WTC11 (cell line): ENCODE measurements at regions not wholly inside any gene's neighbourhood (a gene's known extent, or its start where the extent isn't known, plus 50 kb on each side); places are given as distances from the start of the nearest gene placed in this dataset.

Experiments
- ATAC-seq: fragments of 200-7000 bp; cut with Tn5 transposase; 2 replicates; pipeline ENCODE4 v1.10.0; 2021; ENCODE audit warnings: mild to moderate bottlenecking, moderate library complexity
- CTCF ChIA-PET: fragments of 300-600 bp; sonication (Branson Sonifier 250); formaldehyde crosslinking; loops from one replicate; lab custom pipeline; 2021; ENCODE audit warnings: antibody characterized with exemption; lab: Charles Lee
- POLR2A ChIA-PET: fragments of 350-600 bp; sonication (Branson Sonifier 250); formaldehyde crosslinking; loops from one replicate; lab custom pipeline; 2021; ENCODE audit warnings: antibody characterized with exemption; lab: Charles Lee
- DNase-seq: peaks from one replicate; pipeline ENCODE4 v3.0.0; 2021; ENCODE audit warnings: low spot score
- H3K27ac Mint-ChIP-seq: 2 replicates; pipeline ENCODE4 v1.8.0; 2021; ENCODE audit warnings: mixed read lengths
- H3K27me3 Mint-ChIP-seq: 2 replicates; pipeline ENCODE4 v1.8.0; 2021; ENCODE audit warnings: low read depth, mild to moderate bottlenecking, moderate library complexity, mixed read lengths
- H3K36me3 Mint-ChIP-seq: 2 replicates; pipeline ENCODE4 v1.8.0; 2021; ENCODE audit warnings: mixed read lengths
- H3K4me1 Mint-ChIP-seq: 2 replicates; pipeline ENCODE4 v1.8.0; 2022; ENCODE audit warnings: mixed read lengths
- H3K4me3 Mint-ChIP-seq: 2 replicates; pipeline ENCODE4 v1.8.0; 2021; ENCODE audit warnings: mild to moderate bottlenecking, moderate library complexity, mixed read lengths
- H3K9me3 Mint-ChIP-seq: 2 replicates; pipeline ENCODE4 v1.8.0; 2021; ENCODE audit warnings: mixed read lengths
- CBFB ChIP-seq: sonication (generic); formaldehyde crosslinking; IDR thresholded peaks from 2 replicates; pipeline ENCODE4 v1.8.1; 2022; ENCODE audit warnings: mild to moderate bottlenecking, low read depth, missing genetic modification reagents
- CREM ChIP-seq: sonication (generic); formaldehyde crosslinking; IDR thresholded peaks from 2 replicates; pipeline ENCODE4 v1.8.1; 2022; ENCODE audit warnings: mild to moderate bottlenecking, missing genetic modification reagents, moderate library complexity
- ETV6 ChIP-seq: sonication (generic); formaldehyde crosslinking; IDR thresholded peaks from 2 replicates; pipeline ENCODE4 v1.8.1; 2022; ENCODE audit warnings: mild to moderate bottlenecking, missing genetic modification reagents
- FOXP1 ChIP-seq: sonication (generic); formaldehyde crosslinking; IDR thresholded peaks from 2 replicates; pipeline ENCODE4 v1.8.0; 2022; ENCODE audit warnings: missing genetic modification reagents, mild to moderate bottlenecking, moderate library complexity, borderline replicate concordance
- GABPB1 ChIP-seq: sonication (generic); formaldehyde crosslinking; IDR thresholded peaks from 2 replicates; pipeline ENCODE4 v1.8.1; 2023; ENCODE audit warnings: mild to moderate bottlenecking, missing genetic modification reagents
- GRHL2 ChIP-seq: fragments of 250-450 bp; sonication (Bioruptor Pico); IDR thresholded peaks from 2 replicates; pipeline ENCODE4 v1.8.0; 2022; ENCODE audit warnings: mild to moderate bottlenecking, moderate library complexity; ENCODE audit not compliant: insufficient replicate concordance, severe bottlenecking
- KAT7 ChIP-seq: sonication (generic); formaldehyde crosslinking; IDR thresholded peaks from 2 replicates; pipeline ENCODE4 v1.8.1; 2023; ENCODE audit warnings: missing genetic modification reagents, mild to moderate bottlenecking, borderline replicate concordance
- NFATC4 ChIP-seq: fragments of 250-450 bp; sonication (Bioruptor Pico); IDR thresholded peaks from 2 replicates; pipeline ENCODE4 v1.9.0; 2021; ENCODE audit warnings: mild to moderate bottlenecking
- NFE2L1 ChIP-seq: sonication (generic); formaldehyde crosslinking; IDR thresholded peaks from 2 replicates; pipeline ENCODE4 v1.8.1; 2023; ENCODE audit warnings: missing genetic modification reagents
- NR2C2 ChIP-seq: sonication (generic); formaldehyde crosslinking; IDR thresholded peaks from 2 replicates; pipeline ENCODE4 v1.8.0; 2022; ENCODE audit warnings: mild to moderate bottlenecking, missing genetic modification reagents
- OVOL2 ChIP-seq: fragments of 250-450 bp; sonication (Bioruptor Pico); IDR thresholded peaks from 2 replicates; pipeline ENCODE4 v1.9.0; 2021; ENCODE audit warnings: mild to moderate bottlenecking, borderline replicate concordance
- PRRX2 ChIP-seq: fragments of 250-450 bp; sonication (Bioruptor Pico); IDR thresholded peaks from 2 replicates; pipeline ENCODE4 v1.8.0; 2021; ENCODE audit warnings: mild to moderate bottlenecking
- RELA ChIP-seq: sonication (generic); formaldehyde crosslinking; IDR thresholded peaks from 2 replicates; pipeline ENCODE4 v1.8.1; 2022; ENCODE audit warnings: missing genetic modification reagents, mild to moderate bottlenecking, borderline replicate concordance
- RORB ChIP-seq: fragments of 250-450 bp; sonication (Bioruptor Pico); IDR thresholded peaks from 2 replicates; pipeline ENCODE4 v1.9.0; 2021; ENCODE audit warnings: mild to moderate bottlenecking
- SP1 ChIP-seq: sonication (generic); formaldehyde crosslinking; conservative IDR thresholded peaks from 2 replicates; pipeline ENCODE4 v1.8.1; 2022; ENCODE audit warnings: missing genetic modification reagents
- TCF7 ChIP-seq: sonication (generic); formaldehyde crosslinking; IDR thresholded peaks from 2 replicates; pipeline ENCODE4 v1.8.0; 2022; ENCODE audit warnings: mild to moderate bottlenecking, low read depth, missing genetic modification reagents, moderate library complexity
- ZNF138 ChIP-seq: sonication (generic); formaldehyde crosslinking; conservative IDR thresholded peaks from 2 replicates; pipeline ENCODE4 v1.8.1; 2022; ENCODE audit warnings: mild to moderate bottlenecking, moderate library complexity, missing genetic modification reagents
- ZNF232 ChIP-seq: sonication (generic); formaldehyde crosslinking; IDR thresholded peaks from 2 replicates; pipeline ENCODE4 v1.8.0; 2022; ENCODE audit warnings: mild to moderate bottlenecking, missing genetic modification reagents
- ZNF263 ChIP-seq: sonication (generic); formaldehyde crosslinking; IDR thresholded peaks from 2 replicates; pipeline ENCODE4 v1.8.1; 2022; ENCODE audit warnings: low read depth, mild to moderate bottlenecking, moderate library complexity, missing genetic modification reagents
- ZNF423 ChIP-seq: fragments of 250-450 bp; sonication (Bioruptor Pico); IDR thresholded peaks from 2 replicates; pipeline ENCODE4 v2.1.2; 2022; ENCODE audit warnings: mild to moderate bottlenecking, moderate library complexity
- TF ChIP-seq, protein P1 (sequence below): fragments of 250-450 bp; sonication (Bioruptor Pico); IDR thresholded peaks from 2 replicates; pipeline ENCODE4 v1.9.0; 2021; ENCODE audit warnings: mild to moderate bottlenecking
- TF ChIP-seq, protein P2 (sequence below): fragments of 250-450 bp; sonication (Bioruptor Pico); IDR thresholded peaks from 2 replicates; pipeline ENCODE4 v2.1.2; 2022; ENCODE audit warnings: mild to moderate bottlenecking, moderate library complexity
- TF ChIP-seq, protein P3 (sequence below): sonication (generic); formaldehyde crosslinking; IDR thresholded peaks from 2 replicates; pipeline ENCODE4 v1.8.0; 2023; ENCODE audit warnings: missing genetic modification reagents
- TF ChIP-seq, protein P4 (sequence below): sonication (generic); formaldehyde crosslinking; conservative IDR thresholded peaks from 2 replicates; pipeline ENCODE4 v1.8.1; 2023; ENCODE audit warnings: mild to moderate bottlenecking, low read depth, missing genetic modification reagents, moderate library complexity
- TF ChIP-seq, protein P5 (sequence below): sonication (generic); formaldehyde crosslinking; IDR thresholded peaks from 2 replicates; pipeline ENCODE4 v1.8.1; 2022; ENCODE audit warnings: mild to moderate bottlenecking, missing genetic modification reagents, moderate library complexity, borderline replicate concordance
- TF ChIP-seq, protein P6 (sequence below): fragments of 250-450 bp; sonication (Bioruptor Pico); conservative IDR thresholded peaks from 2 replicates; pipeline ENCODE4 v1.9.0; 2021; ENCODE audit warnings: mild to moderate bottlenecking

DNA sequence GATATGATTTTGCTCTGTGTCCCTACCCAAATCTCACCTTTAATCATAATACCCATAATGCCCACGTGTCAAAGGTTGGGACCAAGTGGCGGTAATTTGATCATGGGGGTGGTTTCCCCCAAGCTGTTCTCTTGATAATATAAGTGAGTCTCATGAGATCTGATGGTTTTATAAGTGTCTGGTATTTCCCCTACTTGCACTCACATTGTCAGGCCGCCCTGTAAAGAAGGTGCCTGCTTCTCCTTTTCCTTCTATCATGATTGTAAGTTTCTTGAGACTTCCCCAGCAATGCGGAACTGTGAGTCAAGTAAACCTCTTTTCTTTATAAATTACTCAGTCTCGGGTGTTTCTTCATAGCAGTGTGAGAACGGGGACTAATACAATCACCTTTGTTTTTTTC, 279.8 kb downstream of the ARPP21 start:
- POLR2A ChIA-PET, result no interaction called here
- Mint-ChIP-seq H3K27ac (no peak overlapping the region), H3K36me3 (peaks cover 3% of the 10 kb centered on the region; the same call in 1 of the 2 replicates), H3K27me3 (no peaks in the 10 kb centered on the region), H3K9me3 (peaks cover 12% of the 10 kb centered on the region), H3K4me1 (no peaks in the 10 kb centered on the region), H3K4me3 (no peak overlapping the region)
- DNase-seq (no peak), ATAC-seq (no peak)
- no peak for TF ChIP-seq CBFB (CRISPR knock-in tag)
- TF ChIP-seq, protein P1, sequence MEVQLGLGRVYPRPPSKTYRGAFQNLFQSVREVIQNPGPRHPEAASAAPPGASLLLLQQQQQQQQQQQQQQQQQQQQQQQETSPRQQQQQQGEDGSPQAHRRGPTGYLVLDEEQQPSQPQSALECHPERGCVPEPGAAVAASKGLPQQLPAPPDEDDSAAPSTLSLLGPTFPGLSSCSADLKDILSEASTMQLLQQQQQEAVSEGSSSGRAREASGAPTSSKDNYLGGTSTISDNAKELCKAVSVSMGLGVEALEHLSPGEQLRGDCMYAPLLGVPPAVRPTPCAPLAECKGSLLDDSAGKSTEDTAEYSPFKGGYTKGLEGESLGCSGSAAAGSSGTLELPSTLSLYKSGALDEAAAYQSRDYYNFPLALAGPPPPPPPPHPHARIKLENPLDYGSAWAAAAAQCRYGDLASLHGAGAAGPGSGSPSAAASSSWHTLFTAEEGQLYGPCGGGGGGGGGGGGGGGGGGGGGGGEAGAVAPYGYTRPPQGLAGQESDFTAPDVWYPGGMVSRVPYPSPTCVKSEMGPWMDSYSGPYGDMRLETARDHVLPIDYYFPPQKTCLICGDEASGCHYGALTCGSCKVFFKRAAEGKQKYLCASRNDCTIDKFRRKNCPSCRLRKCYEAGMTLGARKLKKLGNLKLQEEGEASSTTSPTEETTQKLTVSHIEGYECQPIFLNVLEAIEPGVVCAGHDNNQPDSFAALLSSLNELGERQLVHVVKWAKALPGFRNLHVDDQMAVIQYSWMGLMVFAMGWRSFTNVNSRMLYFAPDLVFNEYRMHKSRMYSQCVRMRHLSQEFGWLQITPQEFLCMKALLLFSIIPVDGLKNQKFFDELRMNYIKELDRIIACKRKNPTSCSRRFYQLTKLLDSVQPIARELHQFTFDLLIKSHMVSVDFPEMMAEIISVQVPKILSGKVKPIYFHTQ, result no peak
- TF ChIP-seq, protein P2, sequence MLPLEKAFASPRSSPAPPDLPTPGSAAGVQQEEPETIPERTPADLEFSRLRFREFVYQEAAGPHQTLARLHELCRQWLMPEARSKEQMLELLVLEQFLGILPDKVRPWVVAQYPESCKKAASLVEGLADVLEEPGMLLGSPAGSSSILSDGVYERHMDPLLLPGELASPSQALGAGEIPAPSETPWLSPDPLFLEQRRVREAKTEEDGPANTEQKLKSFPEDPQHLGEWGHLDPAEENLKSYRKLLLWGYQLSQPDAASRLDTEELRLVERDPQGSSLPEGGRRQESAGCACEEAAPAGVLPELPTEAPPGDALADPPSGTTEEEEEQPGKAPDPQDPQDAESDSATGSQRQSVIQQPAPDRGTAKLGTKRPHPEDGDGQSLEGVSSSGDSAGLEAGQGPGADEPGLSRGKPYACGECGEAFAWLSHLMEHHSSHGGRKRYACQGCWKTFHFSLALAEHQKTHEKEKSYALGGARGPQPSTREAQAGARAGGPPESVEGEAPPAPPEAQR (CRISPR knock-in tag), result no peak
- TF ChIP-seq NR2C2 (CRISPR knock-in tag), result no peak
- TF ChIP-seq, protein P3, sequence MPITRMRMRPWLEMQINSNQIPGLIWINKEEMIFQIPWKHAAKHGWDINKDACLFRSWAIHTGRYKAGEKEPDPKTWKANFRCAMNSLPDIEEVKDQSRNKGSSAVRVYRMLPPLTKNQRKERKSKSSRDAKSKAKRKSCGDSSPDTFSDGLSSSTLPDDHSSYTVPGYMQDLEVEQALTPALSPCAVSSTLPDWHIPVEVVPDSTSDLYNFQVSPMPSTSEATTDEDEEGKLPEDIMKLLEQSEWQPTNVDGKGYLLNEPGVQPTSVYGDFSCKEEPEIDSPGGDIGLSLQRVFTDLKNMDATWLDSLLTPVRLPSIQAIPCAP (CRISPR knock-in tag), result no peak
- TF ChIP-seq SP1 (CRISPR knock-in tag), result no peak
- no peak for TF ChIP-seq RELA (CRISPR knock-in tag)
- no peak for TF ChIP-seq NFE2L1 (CRISPR knock-in tag)
- TF ChIP-seq GABPB1 (CRISPR knock-in tag), result no peak
- TF ChIP-seq ZNF138, result no peak
- CTCF ChIA-PET, result no interaction called here

DNA sequence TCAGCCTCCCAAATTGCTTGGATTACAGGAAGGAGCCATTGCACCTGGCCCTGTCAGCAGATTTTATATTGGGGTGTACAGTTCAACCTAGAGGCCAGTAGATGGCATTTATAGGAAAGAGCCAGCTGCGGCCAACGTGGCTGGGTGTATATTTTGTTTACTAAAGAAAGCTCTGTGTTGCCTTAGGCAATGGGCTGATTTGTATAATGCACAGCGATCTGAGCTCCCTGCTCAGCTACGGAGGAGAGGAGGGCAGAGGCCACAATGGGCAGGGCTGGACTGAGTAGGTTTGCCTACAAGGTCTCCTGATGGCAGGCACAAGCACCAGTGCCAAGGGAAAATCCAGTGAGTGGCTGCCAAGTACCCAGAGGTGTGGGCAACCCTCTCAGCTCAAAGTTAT, 282.4 kb downstream of the ARPP21 start:
- no peaks in the 10 kb centered on the region for H3K27me3 Mint-ChIP-seq
- ChIA-PET CTCF (interaction anchor here (0.9 kb wide), 1 partner anchor 13 kb away, joined by 4 read pairs; no protein-coding TSS in a partner anchor), POLR2A (interaction anchor here (0.7 kb wide), 1 partner anchor 554 kb away, joined by 3 read pairs; no protein-coding TSS in a partner anchor)
- peaks cover 15% of the 10 kb centered on the region for H3K9me3 Mint-ChIP-seq
- ATAC-seq (no peak), DNase-seq (no peak)
- H3K27ac Mint-ChIP-seq, result no peak overlapping the region
- H3K4me3 Mint-ChIP-seq, result no peak overlapping the region
- H3K36me3 Mint-ChIP-seq, result peaks cover 3% of the 10 kb centered on the region; the same call in 1 of the 2 replicates
- no peaks in the 10 kb centered on the region for H3K4me1 Mint-ChIP-seq
- no peak for TF ChIP-seq TCF7 (CRISPR knock-in tag)
- TF ChIP-seq PRRX2, result no peak
- no peak for TF ChIP-seq CREM (CRISPR knock-in tag)
- TF ChIP-seq RORB (CRISPR knock-in tag), result no peak
- no peak for TF ChIP-seq ZNF423 (CRISPR knock-in tag)
- TF ChIP-seq KAT7 (CRISPR knock-in tag), result no peak
- TF ChIP-seq FOXP1 (CRISPR knock-in tag), result no peak
- TF ChIP-seq ZNF263 (CRISPR knock-in tag), result no peak
- no peak for TF ChIP-seq OVOL2 (CRISPR knock-in tag)
- TF ChIP-seq, protein P4, sequence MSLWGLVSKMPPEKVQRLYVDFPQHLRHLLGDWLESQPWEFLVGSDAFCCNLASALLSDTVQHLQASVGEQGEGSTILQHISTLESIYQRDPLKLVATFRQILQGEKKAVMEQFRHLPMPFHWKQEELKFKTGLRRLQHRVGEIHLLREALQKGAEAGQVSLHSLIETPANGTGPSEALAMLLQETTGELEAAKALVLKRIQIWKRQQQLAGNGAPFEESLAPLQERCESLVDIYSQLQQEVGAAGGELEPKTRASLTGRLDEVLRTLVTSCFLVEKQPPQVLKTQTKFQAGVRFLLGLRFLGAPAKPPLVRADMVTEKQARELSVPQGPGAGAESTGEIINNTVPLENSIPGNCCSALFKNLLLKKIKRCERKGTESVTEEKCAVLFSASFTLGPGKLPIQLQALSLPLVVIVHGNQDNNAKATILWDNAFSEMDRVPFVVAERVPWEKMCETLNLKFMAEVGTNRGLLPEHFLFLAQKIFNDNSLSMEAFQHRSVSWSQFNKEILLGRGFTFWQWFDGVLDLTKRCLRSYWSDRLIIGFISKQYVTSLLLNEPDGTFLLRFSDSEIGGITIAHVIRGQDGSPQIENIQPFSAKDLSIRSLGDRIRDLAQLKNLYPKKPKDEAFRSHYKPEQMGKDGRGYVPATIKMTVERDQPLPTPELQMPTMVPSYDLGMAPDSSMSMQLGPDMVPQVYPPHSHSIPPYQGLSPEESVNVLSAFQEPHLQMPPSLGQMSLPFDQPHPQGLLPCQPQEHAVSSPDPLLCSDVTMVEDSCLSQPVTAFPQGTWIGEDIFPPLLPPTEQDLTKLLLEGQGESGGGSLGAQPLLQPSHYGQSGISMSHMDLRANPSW (CRISPR knock-in tag), result no peak
- no peak for TF ChIP-seq NFE2L1 (CRISPR knock-in tag)
- TF ChIP-seq NFATC4, result no peak
- TF ChIP-seq GRHL2, result no peak
- TF ChIP-seq ETV6 (CRISPR knock-in tag), result no peak
- TF ChIP-seq, protein P5, sequence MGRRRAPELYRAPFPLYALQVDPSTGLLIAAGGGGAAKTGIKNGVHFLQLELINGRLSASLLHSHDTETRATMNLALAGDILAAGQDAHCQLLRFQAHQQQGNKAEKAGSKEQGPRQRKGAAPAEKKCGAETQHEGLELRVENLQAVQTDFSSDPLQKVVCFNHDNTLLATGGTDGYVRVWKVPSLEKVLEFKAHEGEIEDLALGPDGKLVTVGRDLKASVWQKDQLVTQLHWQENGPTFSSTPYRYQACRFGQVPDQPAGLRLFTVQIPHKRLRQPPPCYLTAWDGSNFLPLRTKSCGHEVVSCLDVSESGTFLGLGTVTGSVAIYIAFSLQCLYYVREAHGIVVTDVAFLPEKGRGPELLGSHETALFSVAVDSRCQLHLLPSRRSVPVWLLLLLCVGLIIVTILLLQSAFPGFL (CRISPR knock-in tag), result no peak
- no peak for TF ChIP-seq ZNF232 (CRISPR knock-in tag)
- TF ChIP-seq, protein P6, sequence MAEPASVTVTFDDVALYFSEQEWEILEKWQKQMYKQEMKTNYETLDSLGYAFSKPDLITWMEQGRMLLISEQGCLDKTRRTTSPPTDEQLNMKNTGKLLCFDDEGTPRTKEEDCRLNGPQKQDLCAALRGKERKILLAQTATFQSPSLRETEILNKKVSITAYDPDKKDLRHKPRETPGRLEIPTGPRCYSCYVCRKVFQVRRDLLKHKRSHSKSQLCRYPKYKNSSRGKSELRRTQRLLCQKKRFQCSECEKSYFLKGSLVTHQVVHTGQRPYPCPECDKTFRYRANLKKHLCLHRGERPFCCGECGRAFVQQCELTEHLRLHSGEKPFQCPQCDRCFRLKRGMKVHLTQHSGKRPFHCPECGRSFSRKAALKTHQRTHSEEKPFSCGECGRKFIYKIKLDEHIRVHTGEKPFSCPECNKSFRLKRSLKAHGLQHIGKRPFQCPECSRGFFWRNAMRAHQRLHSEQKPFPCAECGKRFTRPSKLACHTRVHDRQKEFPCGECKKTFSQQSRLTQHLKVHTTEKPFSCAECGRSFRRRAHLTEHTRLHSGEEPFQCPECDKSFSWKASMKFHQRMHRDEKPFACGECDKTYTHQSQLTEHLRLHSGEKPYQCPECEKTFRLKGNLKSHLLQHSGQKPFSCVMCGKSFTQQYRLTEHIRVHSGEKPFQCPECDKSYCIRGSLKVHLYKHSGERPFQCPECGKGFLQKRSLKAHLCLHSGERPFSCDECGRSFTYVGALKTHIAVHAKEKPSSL, result no peak
